GM12864 (cell line): ENCODE measurements at regions not wholly inside any gene's neighbourhood (a gene's known extent, or its start where the extent isn't known, plus 50 kb on each side); places are given as distances from the start of the nearest gene placed in this dataset.

Experiments used
- DNase-seq: peaks from one replicate; pipeline ENCODE4 v3.0.0-alpha.2; 2011; ENCODE audit warnings: low read depth
- H3K4me3 ChIP-seq: 2 replicates; pipeline ENCODE4 v1.5.1; 2011; ENCODE audit warnings: mild to moderate bottlenecking, low read depth, low read length, control low read depth
- TF ChIP-seq, protein P1 (sequence below): IDR thresholded peaks from 2 replicates; pipeline ENCODE4 v1.5.1; 2011; ENCODE audit warnings: low read depth, mild to moderate bottlenecking, moderate library complexity, low read length, control low read depth, inconsistent platforms; ENCODE audit errors: missing control alignments

DNA sequence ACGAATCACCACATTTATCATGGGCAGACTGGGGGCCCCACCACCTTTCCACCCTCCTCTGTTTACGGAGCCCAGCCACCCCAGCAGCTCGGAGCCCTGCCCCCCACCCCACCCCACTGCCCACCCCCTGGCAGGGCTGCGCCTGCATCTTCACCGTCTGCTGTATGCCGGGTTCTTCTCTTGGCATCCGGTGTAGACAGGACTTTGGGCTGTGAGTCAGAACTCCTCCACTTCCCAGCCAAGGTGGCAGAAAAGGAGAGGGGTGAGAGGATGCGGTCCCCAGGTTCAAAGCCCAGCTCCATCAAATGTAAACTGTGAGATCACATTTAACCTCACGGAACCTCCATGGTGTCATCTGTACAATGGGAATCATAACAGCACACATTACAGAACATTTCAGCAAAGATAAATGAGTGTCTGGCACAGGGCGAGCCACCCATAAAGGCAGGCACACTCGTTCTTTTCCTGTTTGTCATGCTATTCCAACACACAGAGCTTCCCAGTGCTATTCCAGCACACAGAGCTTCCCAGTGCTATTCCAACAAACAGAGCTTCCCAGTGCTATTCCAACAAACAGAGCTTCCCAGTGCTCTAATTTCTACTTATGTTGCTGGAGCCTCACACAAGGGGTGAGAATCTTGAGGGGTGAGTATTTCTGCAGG lies 292.7 kb upstream of the RTL1 start:
- DNase-seq = no peak
- TF ChIP-seq, protein P1, sequence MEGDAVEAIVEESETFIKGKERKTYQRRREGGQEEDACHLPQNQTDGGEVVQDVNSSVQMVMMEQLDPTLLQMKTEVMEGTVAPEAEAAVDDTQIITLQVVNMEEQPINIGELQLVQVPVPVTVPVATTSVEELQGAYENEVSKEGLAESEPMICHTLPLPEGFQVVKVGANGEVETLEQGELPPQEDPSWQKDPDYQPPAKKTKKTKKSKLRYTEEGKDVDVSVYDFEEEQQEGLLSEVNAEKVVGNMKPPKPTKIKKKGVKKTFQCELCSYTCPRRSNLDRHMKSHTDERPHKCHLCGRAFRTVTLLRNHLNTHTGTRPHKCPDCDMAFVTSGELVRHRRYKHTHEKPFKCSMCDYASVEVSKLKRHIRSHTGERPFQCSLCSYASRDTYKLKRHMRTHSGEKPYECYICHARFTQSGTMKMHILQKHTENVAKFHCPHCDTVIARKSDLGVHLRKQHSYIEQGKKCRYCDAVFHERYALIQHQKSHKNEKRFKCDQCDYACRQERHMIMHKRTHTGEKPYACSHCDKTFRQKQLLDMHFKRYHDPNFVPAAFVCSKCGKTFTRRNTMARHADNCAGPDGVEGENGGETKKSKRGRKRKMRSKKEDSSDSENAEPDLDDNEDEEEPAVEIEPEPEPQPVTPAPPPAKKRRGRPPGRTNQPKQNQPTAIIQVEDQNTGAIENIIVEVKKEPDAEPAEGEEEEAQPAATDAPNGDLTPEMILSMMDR = no peak
- H3K4me3 ChIP-seq = no peak overlapping the region

DNA sequence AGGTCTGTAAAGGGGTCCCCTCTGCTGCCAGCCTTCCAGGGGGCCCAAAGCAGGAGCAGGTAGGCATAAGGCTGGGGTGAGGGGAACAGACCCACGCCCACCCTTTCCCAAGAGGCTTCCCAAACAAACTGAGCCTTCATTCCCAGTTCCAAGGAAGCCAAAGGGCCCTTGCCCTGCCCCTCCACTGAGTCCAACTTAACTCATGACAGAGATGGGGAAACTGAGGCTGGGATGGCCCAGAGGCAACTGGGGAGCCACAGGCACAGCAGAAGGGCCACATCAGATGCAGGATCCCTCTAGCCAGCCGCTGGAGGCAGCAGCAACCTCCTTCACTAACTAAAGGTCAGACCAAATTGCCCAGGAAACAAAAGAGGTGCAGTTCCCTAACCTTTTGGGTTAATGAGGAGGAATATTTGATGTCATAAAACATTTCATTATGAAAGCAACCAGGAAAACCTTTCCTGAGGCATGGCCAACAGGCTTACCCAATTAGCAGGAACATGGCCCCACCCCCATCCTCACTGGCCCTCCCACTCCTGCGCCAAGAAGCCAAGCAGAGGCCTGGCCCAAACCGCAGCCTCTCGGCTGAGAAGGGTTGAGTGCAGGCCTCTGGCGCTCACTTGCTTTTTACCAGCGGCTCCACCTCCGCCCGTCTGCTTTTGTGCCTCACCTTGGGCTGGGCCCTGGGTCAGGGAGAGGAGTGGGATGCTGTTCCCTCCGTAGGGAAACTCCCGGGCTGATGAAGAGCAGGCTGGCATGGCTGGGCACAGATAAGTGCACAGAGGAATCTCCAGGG lies 293.5 kb upstream of the RTL1 start:
- TF ChIP-seq, protein P1 = no peak
- DNase-seq = no peak
- no peak overlapping the region for H3K4me3 ChIP-seq

DNA sequence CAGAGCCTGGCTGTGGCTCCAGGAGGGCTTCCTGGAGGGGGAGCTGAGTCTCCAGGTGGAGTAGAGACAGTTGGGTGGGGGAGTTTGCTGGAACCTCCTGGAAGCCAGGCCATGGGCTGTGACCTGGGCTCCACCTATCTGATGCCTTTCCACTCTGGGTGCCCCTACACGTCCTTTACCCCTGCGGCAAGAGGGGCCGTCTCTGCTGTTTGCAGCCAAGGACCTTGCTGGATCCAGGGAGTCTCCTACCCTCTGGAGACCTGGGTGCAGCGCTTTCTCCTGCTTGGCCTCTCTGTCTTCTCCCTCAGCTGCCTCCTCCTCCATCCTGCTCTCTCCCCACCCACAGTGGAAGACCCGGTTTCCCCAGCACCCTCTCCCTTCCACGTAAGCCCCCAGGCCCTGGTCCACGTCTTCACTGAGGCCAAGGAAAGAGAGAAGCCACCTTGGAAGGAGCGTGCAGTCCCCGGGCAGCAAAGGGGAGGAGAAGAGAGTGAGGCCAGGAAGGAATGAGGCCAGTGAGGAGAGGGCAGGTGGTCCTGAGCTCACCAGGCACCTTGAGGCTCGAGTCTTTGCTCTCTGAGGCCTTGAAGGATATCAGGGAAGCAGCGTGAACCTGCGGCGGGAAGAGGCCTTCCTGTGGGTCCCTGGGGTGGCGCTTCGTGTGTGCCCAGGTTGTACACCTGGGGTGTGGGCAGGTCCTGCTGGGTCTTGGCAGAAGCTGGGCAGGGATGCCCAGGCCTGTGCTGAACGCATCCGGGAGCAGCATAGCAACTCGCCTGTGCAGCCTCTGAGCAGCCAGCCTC lies 294.3 kb upstream of the RTL1 start:
- H3K4me3 ChIP-seq = no peak overlapping the region
- TF ChIP-seq, protein P1 = no peak
- no peak for DNase-seq

DNA sequence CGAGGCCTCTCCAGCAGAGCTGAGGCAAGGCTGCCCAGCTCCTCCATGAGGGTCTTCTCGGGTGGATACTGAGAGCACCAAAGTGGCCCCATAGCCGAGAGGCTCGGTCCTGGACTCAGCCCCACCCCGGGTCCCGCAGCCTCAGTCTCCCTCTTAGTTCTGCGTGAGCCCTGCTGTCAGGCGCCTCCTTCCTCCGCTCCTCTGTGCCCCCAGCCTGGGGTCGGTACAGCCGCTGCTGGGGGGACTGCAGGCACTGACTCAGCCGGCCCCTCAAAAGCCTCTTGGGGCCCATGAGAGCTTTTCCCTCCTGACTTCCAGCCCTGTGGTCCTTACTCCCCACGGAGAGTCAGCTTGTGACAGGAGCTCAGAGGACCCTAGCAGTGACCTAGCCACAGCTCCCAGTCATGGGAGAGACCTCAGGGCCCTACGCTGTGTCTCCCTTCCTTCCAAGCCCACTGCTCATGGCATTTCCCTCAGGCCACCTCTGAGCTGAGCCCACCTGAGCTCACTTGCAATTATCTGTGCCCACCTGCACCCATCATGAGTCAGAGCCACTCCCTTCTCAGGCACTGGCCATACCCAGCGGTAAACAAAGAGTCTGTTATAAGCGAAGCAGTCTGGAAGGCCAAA lies 295.0 kb upstream of the RTL1 start:
- TF ChIP-seq, protein P1 = no peak
- H3K4me3 ChIP-seq = no peak overlapping the region
- DNase-seq = no peak

DNA sequence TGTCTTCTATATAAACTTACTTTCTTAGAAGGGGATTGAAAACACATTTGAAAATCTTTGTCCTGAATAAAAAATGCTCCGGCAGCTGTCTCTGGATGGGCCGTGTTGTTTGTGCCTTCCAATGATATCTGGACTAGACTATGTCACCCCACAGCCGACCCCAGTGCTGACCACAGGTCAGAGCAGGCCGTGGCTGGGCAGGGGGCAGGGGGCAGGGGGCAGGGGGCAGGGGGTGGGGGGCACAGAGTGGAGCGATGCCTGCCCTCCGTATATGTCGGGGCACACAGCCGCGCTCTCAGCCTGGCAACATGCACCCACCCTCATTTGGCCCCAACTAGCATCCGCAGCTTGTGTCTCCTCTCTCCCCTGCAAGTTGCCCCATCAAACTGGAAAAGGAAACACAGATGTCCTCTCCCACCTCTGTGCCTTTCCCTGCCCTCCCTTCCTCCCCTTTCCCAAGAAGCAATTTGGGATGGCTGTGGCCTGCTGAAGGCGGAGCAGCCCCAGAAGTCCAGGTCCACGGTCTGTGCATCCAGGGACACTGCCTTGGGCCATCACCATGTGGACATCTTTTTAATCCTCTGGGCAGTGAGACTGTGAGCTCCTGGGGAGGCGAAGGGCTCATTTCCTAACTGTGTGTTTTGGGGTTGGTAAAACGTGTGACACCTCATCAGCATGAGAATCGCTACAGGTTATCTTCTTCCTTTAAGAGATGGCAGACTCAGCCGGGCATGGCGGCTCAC lies 295.7 kb upstream of the RTL1 start:
- TF ChIP-seq, protein P1 = no peak
- no peak for DNase-seq
- H3K4me3 ChIP-seq = no peak overlapping the region

DNA sequence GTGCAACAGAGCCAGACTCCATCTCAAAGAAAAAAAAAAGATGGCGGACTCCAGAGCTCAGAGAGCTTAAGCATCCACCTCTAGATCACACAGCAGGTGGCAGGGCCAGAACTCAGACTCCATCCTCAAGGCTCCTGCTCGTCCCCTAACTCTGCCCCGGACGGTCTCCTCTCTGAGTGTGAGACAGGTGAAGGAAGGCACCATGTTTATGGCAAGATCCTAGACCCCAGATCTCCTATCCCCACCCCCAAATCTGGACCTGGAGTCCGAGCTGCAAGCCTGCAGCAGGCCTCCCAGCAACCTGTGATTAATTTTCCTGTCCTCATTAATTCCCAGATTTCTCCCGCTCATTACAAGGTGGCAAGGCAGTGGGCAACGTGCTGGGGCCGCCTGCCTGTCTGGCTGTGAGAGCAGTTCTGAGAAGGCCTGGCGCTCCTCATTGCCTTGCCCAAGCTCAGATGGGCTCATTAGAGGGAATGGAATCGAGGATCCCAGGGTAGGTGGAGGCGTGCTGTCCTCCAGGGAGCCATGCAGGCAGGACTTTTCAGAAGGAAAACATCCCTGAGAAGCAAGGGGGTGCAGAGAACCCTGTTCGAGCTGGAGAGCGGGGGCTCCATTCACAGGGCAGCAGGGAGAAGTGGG lies 296.6 kb upstream of the RTL1 start:
- DNase-seq = no peak
- TF ChIP-seq, protein P1 = no peak
- H3K4me3 ChIP-seq = no peak overlapping the region
